ENCODE measurements at regions not wholly inside any gene's neighbourhood (a gene's known extent, or its start where the extent isn't known, plus 50 kb on each side); places are given as distances from the start of the nearest gene placed in this dataset.

DNA sequence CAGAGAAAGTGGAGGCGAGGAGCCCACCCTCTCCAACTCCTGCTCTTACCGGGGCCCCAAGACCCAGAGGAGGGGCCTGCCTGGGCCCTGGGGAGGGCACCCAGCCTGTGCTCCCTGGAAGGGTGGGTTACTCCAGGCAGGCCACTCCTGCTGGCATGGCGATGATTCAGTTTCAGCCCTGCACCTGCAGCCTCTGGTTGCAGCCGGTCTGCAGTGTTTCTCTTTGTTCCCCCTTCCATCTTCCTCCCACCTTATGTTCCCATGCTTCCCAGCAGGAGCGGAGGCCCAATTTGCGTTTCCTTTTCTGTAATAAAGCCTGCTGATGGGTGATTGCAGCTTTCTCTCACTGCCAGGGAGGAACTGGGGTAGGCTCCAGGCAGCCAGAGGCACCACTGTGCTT, 53.2 kb upstream of the FAM20C start:
- TF ChIP-seq, protein P1, sequence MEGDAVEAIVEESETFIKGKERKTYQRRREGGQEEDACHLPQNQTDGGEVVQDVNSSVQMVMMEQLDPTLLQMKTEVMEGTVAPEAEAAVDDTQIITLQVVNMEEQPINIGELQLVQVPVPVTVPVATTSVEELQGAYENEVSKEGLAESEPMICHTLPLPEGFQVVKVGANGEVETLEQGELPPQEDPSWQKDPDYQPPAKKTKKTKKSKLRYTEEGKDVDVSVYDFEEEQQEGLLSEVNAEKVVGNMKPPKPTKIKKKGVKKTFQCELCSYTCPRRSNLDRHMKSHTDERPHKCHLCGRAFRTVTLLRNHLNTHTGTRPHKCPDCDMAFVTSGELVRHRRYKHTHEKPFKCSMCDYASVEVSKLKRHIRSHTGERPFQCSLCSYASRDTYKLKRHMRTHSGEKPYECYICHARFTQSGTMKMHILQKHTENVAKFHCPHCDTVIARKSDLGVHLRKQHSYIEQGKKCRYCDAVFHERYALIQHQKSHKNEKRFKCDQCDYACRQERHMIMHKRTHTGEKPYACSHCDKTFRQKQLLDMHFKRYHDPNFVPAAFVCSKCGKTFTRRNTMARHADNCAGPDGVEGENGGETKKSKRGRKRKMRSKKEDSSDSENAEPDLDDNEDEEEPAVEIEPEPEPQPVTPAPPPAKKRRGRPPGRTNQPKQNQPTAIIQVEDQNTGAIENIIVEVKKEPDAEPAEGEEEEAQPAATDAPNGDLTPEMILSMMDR (conservative IDR thresholded peaks at IDR 0.05 in 1 of 2, IDR thresholded peaks at IDR 0.05 in 1 of 2; ENCODE audit: extremely low read depth in 1 of 2, insufficient read depth in 1 of 2, low read depth in 1 of 2, low read length in 2 of 2): no peak
- TF ChIP-seq EZH2 (IDR thresholded peaks at IDR 0.05; ENCODE audit: borderline replicate concordance, low read length): no peak

Data from mammary epithelial cell (primary cell).